ACHN (cell line): ENCODE measurements at regions not wholly inside any gene's neighbourhood (a gene's known extent, or its start where the extent isn't known, plus 50 kb on each side); places are given as distances from the start of the nearest gene placed in this dataset.
"Not testable (repeated sequence)": the region's sequence is repeated elsewhere in the genome, so short reads cannot be mapped to it uniquely, and the experiment has no call there.

ENCODE experiments used
- DNase-seq: peaks from one replicate; pipeline ENCODE4 v3.0.0-alpha.2; 2015
- in situ Hi-C: cut with HindIII; loops from 2 replicates; pipeline ENCODE4 v1.10.0; 2017; ENCODE audit warnings: low sequenced_read_pairs, low pct_ligation_motif_present, low pct_unique_long_range_greater_than_20kb

DNA sequence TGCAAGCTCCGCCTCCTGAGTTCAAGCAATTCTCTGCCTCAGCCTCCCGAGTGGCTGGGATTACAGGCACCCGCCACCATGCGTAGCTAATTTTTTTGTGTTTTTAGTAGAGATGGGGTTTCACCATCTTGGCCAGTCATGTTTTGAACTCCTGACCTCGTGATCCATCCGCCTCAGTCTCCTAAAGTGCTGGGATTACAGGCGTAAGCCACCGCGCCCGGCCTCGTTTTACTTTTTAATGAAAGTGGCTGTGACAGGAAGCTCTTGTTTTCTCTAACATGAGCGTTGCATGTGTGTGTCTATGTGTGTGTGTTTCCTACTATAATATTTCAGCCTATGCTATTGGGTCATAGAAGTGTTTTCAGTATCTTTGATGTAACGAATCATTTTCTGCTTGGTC lies 613.3 kb downstream of the GRXCR1 start:
- in situ Hi-C loops, DNase-seq: not testable (repeated sequence)

DNA sequence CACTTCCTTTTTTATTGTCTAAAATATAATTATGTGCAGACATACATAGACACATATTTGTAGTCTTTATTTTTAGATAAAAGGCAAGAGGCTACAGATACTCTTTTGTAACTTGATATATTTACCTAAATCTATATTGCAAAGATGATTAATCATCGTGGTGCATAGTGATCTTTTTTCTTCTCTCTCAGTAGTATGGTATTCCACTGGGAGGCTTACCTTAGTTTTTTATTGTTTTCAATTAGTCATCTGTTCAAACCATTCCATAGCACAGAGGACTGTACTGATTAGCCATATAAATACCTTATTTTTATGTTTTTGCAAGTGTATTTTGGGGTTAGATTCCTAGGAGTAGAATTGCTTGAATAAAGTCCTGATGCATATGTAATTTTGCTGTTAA lies 619.7 kb downstream of the GRXCR1 start:
- no peak for DNase-seq
- in situ Hi-C loops, result no loop called here

- DNase-seq, result no peak
- in situ Hi-C loops, result no loop called here
Observed at GRCh38 chr4:43525646-43526045, 633.1 kb downstream of the GRXCR1 start.

DNA sequence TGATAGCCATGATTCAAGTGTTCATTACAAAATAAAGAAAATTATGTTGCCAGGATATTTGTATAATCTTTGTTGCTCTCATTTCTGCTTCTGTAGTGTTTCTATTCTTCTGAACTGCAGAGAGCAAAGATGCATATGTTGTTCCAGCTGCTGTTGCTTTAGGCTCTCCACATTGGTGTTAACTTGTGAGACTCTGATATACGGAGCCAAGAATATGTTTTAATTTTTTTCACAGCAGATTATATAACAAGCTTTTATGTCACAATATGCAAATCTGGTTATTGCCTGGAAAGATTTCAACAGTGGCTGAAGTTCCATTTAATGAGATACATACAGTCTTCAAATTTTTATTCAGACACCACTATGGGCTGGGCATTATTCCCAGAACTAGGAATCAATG lies 655.0 kb downstream of the GRXCR1 start:
- DNase-seq, result no peak
- in situ Hi-C loops, result no loop called here

GRCh38 chr4:43550981-43551627 lies 658.6 kb downstream of the GRXCR1 start:
- no peak for DNase-seq

GRCh38 chr4:43556262-43556661 lies 663.7 kb downstream of the GRXCR1 start:
- no peak for DNase-seq
- in situ Hi-C loops, result no loop called here

More at GRCh38 chr4:43550981-43551627, 658.6 kb downstream of the GRXCR1 start:
- in situ Hi-C loops, result no loop called here

DNA sequence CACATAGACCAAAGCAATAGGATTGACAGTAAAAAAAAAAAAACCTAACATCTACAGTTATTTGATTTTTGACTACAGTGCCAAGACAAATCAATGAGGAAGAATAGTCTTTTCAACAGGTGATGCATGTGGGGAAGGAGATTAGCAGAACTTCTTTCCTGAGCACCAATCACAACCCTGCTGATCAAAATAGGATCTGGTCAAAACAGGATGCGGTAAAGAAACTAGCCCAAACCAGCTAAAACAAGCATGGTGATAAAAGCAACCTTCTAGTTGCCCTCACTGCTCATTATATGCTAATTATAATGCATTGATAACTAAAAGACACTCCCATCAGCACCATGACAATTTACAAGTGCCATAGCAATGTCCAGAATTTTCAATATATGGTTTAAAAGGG lies 667.5 kb downstream of the GRXCR1 start:
- DNase-seq, result no peak
- in situ Hi-C loops, result no loop called here

DNA sequence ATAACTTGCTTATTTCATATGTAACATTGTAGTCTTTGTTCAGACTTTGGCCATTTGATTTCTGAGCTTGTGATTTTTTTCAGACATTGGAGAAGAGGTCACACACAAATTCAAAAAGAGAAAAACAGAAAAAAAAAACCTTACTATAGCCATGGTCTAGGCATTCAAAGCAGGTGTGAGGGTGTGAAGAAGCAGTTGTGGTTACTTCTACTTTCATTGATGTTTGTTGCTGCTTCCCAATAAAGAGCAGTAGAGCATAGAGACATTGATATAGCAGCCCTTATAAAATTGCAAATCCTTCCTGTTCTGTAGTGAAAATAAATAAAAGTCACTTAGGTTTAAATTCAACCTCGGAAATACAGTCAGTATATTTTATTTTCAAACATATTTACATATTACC lies 671.6 kb downstream of the GRXCR1 start:
- in situ Hi-C loops, result no loop called here
- DNase-seq, result no peak

DNA sequence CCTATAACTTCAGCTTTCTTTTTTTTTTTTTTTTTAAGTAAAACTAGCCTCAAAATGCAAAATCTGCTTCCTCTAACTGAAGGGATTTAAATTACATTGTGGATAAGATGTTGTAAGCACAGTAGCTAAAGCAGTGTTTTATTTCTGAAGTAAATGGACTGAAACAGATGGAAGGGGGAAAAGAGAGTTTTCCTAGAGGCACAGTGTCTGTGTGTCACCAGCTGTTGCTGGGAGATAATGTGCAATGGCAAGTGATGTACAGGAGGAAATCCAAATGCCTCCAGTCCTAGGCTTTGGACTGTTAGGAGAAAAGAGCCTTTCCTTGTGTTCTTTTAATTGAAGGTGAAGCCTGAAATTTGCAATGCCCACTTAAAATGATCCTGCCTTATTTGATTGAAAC lies 672.1 kb downstream of the GRXCR1 start:
- no peak for DNase-seq
- in situ Hi-C loops, result no loop called here

- in situ Hi-C loops, result no loop called here
- DNase-seq, result no peak
Observed at GRCh38 chr4:43567644-43568043, 675.1 kb downstream of the GRXCR1 start.

- in situ Hi-C loops, result no loop called here
- no peak for DNase-seq
Observed at GRCh38 chr4:43586813-43587212, 694.3 kb downstream of the GRXCR1 start.

DNA sequence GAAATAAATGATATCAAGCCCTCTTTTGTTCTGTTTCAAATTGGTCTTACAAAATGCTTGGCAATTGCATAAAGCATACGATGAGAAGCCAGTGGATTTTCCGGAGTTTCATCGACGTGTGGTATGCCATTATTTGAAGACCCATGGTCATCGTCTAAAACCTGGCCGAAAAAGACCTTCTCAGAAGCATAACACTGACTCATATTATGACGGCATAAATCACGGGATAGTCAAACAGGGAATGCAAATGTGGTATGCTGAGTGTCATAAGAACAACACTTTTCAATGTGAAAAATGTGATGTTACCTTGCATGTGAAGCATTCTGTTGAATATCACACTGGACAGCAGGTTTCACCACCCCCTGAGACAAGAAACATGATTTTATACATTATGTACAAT lies 695.2 kb downstream of the GRXCR1 start:
- in situ Hi-C loops, result no loop called here
- no peak for DNase-seq

GRCh38 chr4:43607400-43607799 lies 714.9 kb downstream of the GRXCR1 start:
- in situ Hi-C loops, result no loop called here
- no peak for DNase-seq

DNA sequence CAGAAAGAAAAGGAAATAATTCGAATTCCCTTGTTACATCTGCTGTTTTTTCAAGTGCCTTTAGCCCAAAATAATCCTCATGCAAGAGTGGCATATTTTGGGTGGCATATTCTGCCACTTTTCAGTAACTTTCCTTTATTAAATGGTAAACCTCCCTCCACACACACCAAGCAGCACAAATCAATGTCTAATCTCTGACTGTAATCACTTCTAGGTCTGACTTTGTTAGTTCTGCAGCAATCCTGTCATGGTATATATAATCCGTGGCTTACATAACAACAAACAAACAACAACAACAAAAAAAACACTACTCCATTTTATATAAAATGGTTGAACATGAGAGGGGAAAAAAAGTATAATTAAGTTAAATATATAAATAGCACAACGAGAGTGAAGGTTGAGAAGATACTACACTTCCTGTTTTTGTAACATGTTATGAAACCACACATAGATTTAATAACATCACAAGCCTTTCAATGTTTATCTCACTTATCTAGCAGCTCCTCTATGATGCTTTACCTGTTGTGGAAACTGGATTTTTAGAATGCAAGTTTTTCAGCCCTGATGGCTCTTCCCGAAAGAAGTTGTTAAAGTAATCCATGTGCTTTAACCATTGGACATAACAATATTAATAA lies 715.4 kb downstream of the GRXCR1 start:
- in situ Hi-C loops, result no loop called here
- DNase-seq, result no peak

- in situ Hi-C loops, result no loop called here
- DNase-seq, result no peak
Observed at GRCh38 chr4:43619219-43619618, 726.7 kb downstream of the GRXCR1 start.

DNA sequence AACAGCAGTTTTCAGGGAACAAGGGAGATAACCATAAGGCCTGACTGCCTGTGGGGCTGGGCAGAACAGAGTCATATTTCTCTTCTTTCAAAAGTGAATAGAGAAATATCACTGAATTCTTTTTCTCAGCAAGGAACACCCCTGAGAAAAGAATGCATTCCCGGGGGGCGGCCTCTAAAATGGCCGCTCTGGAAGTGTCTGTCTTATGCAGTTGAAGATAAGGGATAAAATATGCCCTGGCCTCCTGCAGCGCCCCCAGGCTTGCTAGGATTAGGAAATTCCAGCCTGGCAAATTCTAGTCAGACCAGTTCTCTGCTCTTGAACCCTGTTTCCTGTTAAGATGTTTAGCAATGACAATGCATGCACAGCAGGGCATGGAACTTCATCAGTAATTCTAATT lies 745.4 kb downstream of the GRXCR1 start:
- DNase-seq, in situ Hi-C loops: not testable (repeated sequence)

- in situ Hi-C loops, result no loop called here
- no peak for DNase-seq
Observed at GRCh38 chr4:43651991-43652390, 759.5 kb downstream of the GRXCR1 start.

GRCh38 chr4:43659547-43659946 lies 767.0 kb downstream of the GRXCR1 start:
- in situ Hi-C loops, DNase-seq: not testable (repeated sequence)

GRCh38 chr4:43672265-43672885 lies 776.2 kb downstream of the KCTD8 start:
- DNase-seq, in situ Hi-C loops: not testable (repeated sequence)

DNA sequence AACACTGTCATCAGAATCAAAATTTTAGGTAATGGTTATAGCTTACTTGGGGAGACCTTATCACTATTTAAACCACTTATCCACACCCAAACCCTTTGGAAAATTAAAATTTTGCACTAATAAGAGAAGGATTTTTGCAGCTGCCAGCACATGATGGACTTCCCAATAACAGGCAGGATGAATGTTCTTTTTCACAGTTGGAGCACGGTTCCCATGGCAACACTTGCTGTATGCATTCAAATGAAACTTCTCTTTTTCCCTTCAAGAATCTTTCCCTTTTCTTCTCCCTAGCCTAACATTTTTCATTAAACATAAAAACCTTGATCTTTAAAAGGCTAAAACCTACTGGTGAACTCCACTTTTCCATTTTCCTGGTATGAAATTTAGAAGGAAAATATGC lies 768.2 kb downstream of the KCTD8 start:
- no peak for DNase-seq
- in situ Hi-C loops, result no loop called here
